Keratinocyte (primary cell): ENCODE measurements at regions not wholly inside any gene's neighbourhood (a gene's known extent, or its start where the extent isn't known, plus 50 kb on each side); places are given as distances from the start of the nearest gene placed in this dataset.

Experiments used
- EZH2 ChIP-seq: IDR thresholded peaks from one replicate; pipeline ENCODE4 v1.6.1; 2012; ENCODE audit warnings: inconsistent platforms, mild to moderate bottlenecking, low read length, moderate library complexity
- TF ChIP-seq, protein P1 (sequence below), 3 experiments: IDR thresholded peaks in 1 of 3; conservative IDR thresholded peaks in 1 of 3; optimal IDR thresholded peaks in 1 of 3; 2 replicates in 2 of 3; 3 replicates in 1 of 3; pipeline versions ENCODE3 to v1.5.1; 2011; ENCODE audit warnings: low read length in 3 of 3, mild to moderate bottlenecking in 3 of 3, moderate library complexity in 2 of 3, control low read depth in 1 of 3, inconsistent platforms in 1 of 3; ENCODE audit not compliant: insufficient read depth in 2 of 3; ENCODE audit errors: extremely low read depth in 1 of 3

DNA sequence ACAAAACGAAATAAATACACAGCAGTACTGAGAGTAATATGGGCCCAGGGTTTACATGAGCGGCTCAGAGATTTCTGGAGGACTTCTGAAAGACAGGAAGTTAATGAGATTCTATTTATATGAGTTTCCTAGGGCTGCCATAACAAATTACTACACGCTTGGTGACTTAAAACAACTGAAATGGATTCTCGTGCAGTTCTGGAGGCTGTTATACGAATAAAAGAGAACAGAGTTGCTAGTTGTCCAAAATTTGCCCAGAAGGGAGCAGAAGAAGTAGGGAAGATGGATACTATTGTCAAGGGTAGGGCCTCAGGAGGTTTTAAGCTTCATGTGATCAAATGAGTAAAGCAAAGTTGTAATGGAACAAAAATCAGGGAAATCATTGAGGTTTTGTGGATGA is 173.1 kb upstream of the LYSMD4 start:
- TF ChIP-seq, protein P1, sequence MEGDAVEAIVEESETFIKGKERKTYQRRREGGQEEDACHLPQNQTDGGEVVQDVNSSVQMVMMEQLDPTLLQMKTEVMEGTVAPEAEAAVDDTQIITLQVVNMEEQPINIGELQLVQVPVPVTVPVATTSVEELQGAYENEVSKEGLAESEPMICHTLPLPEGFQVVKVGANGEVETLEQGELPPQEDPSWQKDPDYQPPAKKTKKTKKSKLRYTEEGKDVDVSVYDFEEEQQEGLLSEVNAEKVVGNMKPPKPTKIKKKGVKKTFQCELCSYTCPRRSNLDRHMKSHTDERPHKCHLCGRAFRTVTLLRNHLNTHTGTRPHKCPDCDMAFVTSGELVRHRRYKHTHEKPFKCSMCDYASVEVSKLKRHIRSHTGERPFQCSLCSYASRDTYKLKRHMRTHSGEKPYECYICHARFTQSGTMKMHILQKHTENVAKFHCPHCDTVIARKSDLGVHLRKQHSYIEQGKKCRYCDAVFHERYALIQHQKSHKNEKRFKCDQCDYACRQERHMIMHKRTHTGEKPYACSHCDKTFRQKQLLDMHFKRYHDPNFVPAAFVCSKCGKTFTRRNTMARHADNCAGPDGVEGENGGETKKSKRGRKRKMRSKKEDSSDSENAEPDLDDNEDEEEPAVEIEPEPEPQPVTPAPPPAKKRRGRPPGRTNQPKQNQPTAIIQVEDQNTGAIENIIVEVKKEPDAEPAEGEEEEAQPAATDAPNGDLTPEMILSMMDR (optimal IDR thresholded peaks at IDR 0.05 in 1 of 3, IDR thresholded peaks at IDR 0.05 in 1 of 3, conservative IDR thresholded peaks at IDR 0.05 in 1 of 3; ENCODE audit: extremely low read depth in 1 of 3, insufficient read depth in 2 of 3, low read length in 3 of 3): no peak
- no peak for TF ChIP-seq EZH2
